ENCODE measurements at regions not wholly inside any gene's neighbourhood (a gene's known extent, or its start where the extent isn't known, plus 50 kb on each side); places are given as distances from the start of the nearest gene placed in this dataset.

DNA sequence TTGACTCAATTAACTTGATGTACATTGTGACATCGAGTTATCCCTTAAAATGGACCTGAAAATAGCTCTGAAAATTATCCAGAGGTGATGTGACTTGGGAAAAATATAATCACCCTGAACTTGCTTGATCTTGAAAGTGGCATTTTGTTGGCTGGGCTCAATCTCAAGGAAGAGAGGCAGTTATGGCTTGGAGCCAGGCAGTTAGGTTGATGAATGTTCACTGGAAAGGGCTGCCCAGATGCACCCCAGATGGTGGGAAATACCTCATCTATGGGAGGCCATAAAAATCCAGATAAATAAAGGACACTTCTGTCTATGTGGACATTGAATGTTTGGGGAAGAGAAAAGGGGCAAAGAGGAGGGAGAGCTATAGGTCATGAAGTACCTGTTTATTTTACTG is 55.7 kb upstream of the OR5AN1 start:
- H3K4me3 Mint-ChIP-seq: no peak overlapping the region
- no peaks in the 10 kb centered on the region for H3K27me3 Mint-ChIP-seq (ENCODE audit: low read depth)
- H3K36me3 Mint-ChIP-seq (ENCODE audit: low read depth): no peaks in the 10 kb centered on the region
- H3K4me1 Mint-ChIP-seq (ENCODE audit: low read depth): no peaks in the 10 kb centered on the region
- DNase-seq (ENCODE audit: low spot score): no peak
- no peaks in the 10 kb centered on the region for H3K9me3 Mint-ChIP-seq
- H3K27ac Mint-ChIP-seq: no peak overlapping the region

DNA sequence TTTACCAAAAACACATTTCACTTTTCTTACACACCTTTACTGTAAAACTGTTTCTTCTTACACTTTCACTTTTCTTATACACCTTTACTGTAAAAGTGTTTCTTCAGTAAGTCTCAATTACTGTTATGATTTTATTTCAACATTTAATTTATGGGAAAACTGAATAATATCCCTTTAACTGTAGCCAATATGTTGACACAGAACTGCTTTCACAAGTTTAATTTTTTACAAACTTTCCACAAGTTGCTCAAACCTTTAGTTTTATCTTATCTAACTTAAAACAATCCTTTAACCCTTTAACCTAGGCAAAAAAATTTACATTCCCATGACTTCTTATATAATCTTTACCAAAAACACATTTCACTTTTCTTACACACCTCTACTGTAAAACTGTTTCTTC is 63.3 kb upstream of the OR5AN1 start:
- peaks cover 8% of the 10 kb centered on the region for H3K27me3 Mint-ChIP-seq (ENCODE audit: low read depth)
- no peaks in the 10 kb centered on the region for H3K4me1 Mint-ChIP-seq (ENCODE audit: low read depth)
- H3K36me3 Mint-ChIP-seq (ENCODE audit: low read depth): no peaks in the 10 kb centered on the region
- DNase-seq (ENCODE audit: low spot score): no peak
- H3K4me3 Mint-ChIP-seq: no peak overlapping the region
- no peak overlapping the region for H3K27ac Mint-ChIP-seq
- no peaks in the 10 kb centered on the region for H3K9me3 Mint-ChIP-seq

DNA sequence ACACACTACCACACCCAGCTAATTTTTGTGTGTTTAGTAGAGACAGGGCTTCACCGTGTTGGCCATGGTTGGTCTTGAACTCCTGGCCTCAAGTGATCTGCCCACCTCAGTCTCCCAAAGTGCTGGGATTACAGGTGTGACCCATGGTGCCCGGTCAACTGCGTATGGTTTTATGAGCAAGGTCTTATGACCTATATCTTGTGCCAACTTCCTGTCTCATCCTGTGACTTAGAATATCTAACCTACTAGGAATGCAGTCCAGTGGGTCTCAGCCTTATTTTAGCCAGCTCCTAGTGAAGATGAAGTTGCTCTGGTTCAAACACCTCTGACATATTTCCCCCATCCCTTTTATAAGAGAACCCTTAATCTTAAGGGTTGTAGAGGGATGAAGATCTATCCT is 66.1 kb upstream of the OR5AN1 start:
- Mint-ChIP-seq H3K4me3 (no peak overlapping the region), H3K9me3 (no peaks in the 10 kb centered on the region), H3K4me1 (ENCODE audit: low read depth) (no peaks in the 10 kb centered on the region), H3K27ac (no peak overlapping the region), H3K36me3 (ENCODE audit: low read depth) (no peaks in the 10 kb centered on the region), H3K27me3 (ENCODE audit: low read depth) (peaks cover 8% of the 10 kb centered on the region)
- DNase-seq (ENCODE audit: low spot score): no peak

DNA sequence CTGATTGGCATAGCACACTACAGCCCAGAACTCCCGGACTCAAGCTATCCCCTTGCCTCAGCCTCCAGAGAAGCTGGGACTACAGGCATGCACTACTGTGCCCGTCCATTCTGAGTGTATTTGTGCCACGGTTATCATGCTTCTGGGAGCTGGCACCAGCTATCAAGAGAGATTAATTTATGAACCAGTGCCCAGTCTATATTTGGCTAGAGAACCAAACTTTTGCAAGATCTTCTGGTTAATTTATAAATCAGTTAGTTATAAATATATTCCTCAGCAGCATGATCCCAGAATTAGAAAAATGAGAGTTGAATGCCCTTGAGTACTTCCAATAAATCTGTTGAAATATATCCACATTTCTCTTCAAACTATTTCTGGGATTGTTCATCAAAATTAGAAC is 67.5 kb upstream of the OR5AN1 start:
- H3K36me3 Mint-ChIP-seq (ENCODE audit: low read depth): no peaks in the 10 kb centered on the region
- peaks cover 12% of the 10 kb centered on the region for H3K27me3 Mint-ChIP-seq (ENCODE audit: low read depth)
- DNase-seq (ENCODE audit: low spot score): no peak
- no peaks in the 10 kb centered on the region for H3K4me1 Mint-ChIP-seq (ENCODE audit: low read depth)
- no peak overlapping the region for H3K4me3 Mint-ChIP-seq
- no peaks in the 10 kb centered on the region for H3K9me3 Mint-ChIP-seq
- no peak overlapping the region for H3K27ac Mint-ChIP-seq

DNA sequence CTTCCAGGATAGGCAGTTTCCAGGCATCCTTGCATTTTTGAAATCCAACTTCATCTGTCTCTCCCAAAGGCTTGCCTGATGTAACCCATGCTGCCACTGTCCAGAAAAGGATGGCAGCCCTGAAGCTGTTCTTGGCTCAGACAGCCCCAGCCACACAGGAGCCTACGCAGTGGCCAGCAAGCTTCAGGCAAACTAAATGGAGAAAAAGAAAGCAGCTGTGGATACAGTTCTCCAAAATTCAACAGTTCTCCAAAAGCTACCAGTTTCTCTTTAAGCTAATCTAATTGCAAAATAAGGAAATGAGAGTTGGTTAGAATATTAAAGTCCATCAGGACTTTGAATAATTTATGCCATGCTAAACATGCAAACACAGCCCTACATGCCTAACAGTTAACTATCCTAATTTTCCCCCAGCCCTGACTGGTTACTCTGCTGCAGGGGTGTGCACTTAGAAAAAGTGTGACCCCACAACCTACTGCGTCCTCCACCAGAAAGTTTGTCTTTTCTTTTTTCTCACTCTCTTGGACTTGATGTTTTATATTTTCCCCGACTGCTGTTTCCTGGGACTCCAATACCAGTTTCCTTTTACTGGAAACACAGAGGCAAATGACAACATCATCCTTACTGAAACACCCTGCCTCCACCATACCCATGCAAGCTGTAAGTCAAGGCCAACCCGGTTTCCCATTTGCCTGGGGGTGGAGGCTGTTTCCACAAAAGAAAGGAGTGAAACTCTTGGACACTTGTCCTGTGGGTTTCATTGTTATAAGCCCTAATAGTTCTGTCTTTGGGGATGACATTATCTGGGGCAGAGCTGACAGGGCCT is 69.1 kb upstream of the OR5AN1 start:
- Mint-ChIP-seq H3K4me3 (no peak overlapping the region), H3K27ac (no peak overlapping the region), H3K27me3 (ENCODE audit: low read depth) (peaks cover 18% of the 10 kb centered on the region), H3K36me3 (ENCODE audit: low read depth) (no peaks in the 10 kb centered on the region), H3K4me1 (ENCODE audit: low read depth) (peaks cover 2% of the 10 kb centered on the region), H3K9me3 (no peaks in the 10 kb centered on the region)
- DNase-seq (ENCODE audit: low spot score): no peak

DNA sequence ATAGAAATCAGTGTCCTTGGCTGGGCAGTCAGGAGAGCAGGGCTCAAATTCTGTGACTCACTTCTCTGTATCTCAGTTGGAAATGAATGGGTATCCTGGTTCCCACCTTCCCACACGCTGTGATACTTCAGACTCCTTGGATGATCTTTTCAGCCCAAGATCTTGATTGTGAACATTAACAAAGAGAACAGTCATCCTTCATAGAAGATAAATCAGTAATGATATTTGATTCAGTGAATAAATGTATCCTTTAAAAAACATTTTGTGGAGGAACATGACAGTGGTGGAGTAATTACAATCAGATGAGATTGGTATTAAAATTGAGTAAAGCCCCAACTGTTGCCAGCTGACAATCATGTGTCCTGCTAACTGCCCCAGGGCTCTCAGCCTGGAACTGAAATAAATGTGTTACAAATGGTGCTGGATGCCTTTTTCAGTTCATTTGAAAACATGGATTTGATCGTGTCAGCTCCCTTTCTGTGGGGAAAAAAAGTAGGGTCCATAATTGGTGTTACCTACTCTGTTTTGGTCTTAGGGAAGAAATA is 72.9 kb upstream of the OR5AN1 start:
- Mint-ChIP-seq H3K9me3 (no peaks in the 10 kb centered on the region), H3K27me3 (ENCODE audit: low read depth) (peaks cover 29% of the 10 kb centered on the region), H3K4me3 (no peak overlapping the region), H3K36me3 (ENCODE audit: low read depth) (no peaks in the 10 kb centered on the region), H3K4me1 (ENCODE audit: low read depth) (peaks cover 10% of the 10 kb centered on the region), H3K27ac (no peak overlapping the region)
- DNase-seq (ENCODE audit: low spot score): no peak

DNA sequence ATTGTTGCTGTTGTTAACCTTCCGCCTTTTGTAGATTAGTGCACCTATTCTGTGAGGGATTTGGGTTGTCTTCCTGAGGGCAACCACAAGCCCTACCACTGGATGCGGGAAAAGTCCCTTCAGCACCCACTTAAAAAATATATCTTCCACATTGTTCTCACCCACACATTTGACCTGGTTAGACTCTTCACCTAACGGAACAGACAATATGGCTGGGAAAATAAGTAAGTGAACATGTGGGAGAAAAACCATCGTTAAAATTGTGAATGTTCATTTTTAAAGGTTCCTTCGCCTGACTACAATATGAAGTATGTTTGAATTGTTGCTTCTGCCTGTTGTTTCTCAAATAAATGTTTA is 72.0 kb upstream of the MPEG1 start:
- no peaks in the 10 kb centered on the region for H3K9me3 Mint-ChIP-seq
- no peak overlapping the region for H3K4me3 Mint-ChIP-seq
- no peak overlapping the region for H3K27ac Mint-ChIP-seq
- peaks cover 29% of the 10 kb centered on the region for H3K27me3 Mint-ChIP-seq (ENCODE audit: low read depth)
- no peaks in the 10 kb centered on the region for H3K36me3 Mint-ChIP-seq (ENCODE audit: low read depth)
- DNase-seq (ENCODE audit: low spot score): no peak
- peaks cover 10% of the 10 kb centered on the region for H3K4me1 Mint-ChIP-seq (ENCODE audit: low read depth)

DNA sequence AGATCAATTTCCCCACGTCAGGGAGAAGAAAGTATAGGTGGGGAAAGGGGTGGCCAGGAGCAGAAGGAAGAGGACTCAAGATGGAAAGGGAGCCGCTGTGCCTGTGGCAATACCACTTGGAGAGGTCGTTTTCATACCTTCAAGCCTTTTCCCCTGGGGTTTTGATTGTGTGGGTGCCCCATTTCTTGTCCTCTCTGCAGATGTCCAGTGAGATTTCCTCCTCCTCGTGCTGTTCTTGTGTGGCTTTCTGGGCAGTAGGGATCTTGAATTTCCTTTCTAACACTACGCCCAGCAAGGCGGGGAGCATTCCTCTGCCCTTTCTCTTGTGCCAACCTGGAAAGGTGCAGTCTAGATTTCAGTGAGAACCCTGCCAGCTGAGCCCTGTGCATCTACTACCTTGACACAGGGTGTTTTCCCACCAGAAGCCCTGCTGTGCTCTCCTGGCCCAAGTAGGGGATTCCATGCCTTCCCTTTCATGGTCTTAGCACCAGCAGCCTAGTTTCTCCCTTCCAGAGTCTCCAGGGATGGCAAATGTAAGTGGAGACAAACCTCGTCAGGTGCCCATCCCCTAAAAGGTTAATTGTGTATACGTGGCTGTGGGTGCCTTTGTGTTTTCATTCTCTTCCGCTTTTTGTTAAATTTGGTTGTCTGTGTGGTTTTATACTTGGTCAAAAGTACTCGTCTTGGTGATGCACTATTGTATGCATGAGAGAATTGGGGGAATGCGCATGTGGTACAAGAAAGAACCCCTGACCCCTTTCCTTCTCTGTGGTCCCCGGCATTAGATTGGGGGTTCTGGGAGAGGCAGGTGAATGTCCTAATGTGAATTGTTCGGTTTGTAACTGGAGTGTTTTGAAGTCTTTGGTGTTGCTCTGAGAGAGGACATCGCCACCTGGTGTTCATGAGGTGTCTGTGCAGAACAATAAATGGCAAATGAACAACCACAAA is 71.4 kb upstream of the MPEG1 start:
- Mint-ChIP-seq H3K36me3 (ENCODE audit: low read depth) (no peaks in the 10 kb centered on the region), H3K27me3 (ENCODE audit: low read depth) (peaks cover 29% of the 10 kb centered on the region), H3K4me1 (ENCODE audit: low read depth) (peaks cover 10% of the 10 kb centered on the region), H3K9me3 (no peaks in the 10 kb centered on the region), H3K4me3 (peak overlapping the region; percentile 79), H3K27ac (peak overlapping the region; percentile 35)
- DNase-seq (ENCODE audit: low spot score): peak; percentile 22

DNA sequence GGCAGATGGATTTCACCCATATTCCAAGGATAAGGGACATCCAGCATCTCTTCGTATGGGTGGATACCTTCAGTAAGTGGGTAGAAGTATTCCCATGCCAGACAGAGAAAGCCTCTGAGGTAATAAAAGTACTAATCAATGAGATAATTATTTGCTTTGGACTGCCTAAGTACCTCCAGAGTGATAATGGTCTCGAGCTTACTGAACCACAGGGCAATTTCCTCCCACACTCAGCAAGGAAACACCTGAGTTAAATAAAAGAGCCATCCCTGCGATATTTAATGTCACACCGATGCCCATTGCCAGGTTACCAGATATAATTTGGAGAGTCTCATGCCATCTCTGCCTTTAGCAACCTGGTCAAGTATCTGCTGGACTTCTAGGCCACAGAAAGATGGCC is 70.6 kb upstream of the MPEG1 start:
- DNase-seq (ENCODE audit: low spot score): no peak
- Mint-ChIP-seq H3K9me3 (no peaks in the 10 kb centered on the region), H3K4me1 (ENCODE audit: low read depth) (peaks cover 10% of the 10 kb centered on the region), H3K27ac (no peak overlapping the region), H3K27me3 (ENCODE audit: low read depth) (peaks cover 29% of the 10 kb centered on the region), H3K4me3 (no peak overlapping the region), H3K36me3 (ENCODE audit: low read depth) (no peaks in the 10 kb centered on the region)

DNA sequence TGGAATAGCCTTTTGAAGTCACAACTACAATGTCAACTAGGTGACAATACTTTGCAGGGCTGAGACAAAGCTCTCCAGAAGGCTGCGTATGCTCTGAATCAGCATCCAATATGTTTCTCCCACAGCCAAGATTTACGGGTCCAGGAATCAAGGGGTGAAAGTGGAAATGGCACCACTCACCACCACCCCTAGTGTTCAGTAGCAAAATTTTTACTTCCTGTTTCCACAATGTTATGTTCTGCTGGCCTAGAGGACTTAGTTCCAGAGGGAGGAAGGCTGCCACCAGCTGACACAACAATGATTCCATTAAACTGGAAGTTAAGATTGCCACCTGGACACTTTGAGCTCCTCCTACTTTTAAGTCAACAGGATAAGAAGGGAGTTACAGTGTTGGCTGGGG is 68.5 kb upstream of the MPEG1 start:
- no peak for DNase-seq (ENCODE audit: low spot score)
- Mint-ChIP-seq H3K4me3 (no peak overlapping the region), H3K9me3 (no peaks in the 10 kb centered on the region), H3K27ac (no peak overlapping the region), H3K36me3 (ENCODE audit: low read depth) (no peaks in the 10 kb centered on the region), H3K4me1 (ENCODE audit: low read depth) (peaks cover 10% of the 10 kb centered on the region), H3K27me3 (ENCODE audit: low read depth) (peaks cover 20% of the 10 kb centered on the region)

DNA sequence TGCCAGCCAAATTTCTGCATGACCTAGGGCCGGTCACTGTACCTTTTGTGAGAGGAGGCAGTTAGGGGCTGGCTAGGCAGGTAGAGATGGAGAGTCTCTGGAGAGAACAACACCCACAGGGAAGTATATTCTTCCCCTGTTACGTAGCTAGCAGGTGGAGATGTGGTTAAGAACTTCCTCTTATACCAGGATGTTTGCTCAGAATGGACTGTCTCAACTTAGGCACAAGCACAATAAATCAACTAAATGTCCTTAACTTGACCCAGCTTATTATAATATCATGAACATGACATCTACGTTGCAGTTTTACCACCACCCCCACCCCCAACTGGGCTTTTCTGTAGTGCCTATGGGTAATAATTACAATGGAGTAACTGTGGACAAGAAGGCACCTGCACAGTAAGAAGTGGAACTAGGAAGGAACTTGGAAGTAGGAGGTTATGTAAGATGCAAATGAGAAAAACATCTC is 60.7 kb upstream of the MPEG1 start:
- Mint-ChIP-seq H3K36me3 (ENCODE audit: low read depth) (no peaks in the 10 kb centered on the region), H3K27ac (no peak overlapping the region), H3K4me3 (no peak overlapping the region), H3K4me1 (ENCODE audit: low read depth) (peaks cover 12% of the 10 kb centered on the region), H3K9me3 (no peaks in the 10 kb centered on the region), H3K27me3 (ENCODE audit: low read depth) (peaks cover 3% of the 10 kb centered on the region)
- no peak for DNase-seq (ENCODE audit: low spot score)

DNA sequence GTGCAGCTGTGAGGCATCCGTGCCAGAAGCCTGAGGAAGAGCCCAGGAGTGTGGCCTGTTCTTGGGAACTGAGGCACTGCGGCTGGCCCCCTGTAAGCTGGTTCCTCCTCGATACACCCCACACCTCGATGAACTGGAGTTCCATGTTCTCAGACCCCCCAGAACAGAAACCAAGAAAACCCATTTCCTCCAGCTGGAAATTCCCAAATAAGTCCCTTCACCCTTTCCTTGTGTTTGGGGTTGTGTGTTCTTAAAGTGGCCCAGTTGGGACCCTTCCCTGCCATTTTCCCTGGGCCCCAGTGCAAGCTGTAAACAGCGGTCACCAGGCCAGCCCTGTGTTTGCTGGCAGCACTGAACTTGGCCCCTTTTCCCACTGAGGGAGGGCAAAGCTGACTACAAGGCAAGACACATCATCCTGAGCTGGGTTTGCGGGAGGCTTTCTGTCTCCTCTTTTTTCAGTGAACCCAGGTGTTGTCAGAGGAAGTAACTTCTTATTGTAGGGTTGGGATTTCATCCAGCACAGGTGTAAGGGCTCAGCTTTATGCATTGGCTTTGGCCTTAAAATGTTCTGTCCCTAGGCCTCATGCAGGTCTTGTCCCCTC is 60.1 kb upstream of the MPEG1 start:
- no peaks in the 10 kb centered on the region for H3K9me3 Mint-ChIP-seq
- H3K4me3 Mint-ChIP-seq: no peak overlapping the region
- peaks cover 3% of the 10 kb centered on the region for H3K27me3 Mint-ChIP-seq (ENCODE audit: low read depth)
- no peak overlapping the region for H3K27ac Mint-ChIP-seq
- no peaks in the 10 kb centered on the region for H3K36me3 Mint-ChIP-seq (ENCODE audit: low read depth)
- peaks cover 12% of the 10 kb centered on the region for H3K4me1 Mint-ChIP-seq (ENCODE audit: low read depth)
- DNase-seq (ENCODE audit: low spot score): no peak

DNA sequence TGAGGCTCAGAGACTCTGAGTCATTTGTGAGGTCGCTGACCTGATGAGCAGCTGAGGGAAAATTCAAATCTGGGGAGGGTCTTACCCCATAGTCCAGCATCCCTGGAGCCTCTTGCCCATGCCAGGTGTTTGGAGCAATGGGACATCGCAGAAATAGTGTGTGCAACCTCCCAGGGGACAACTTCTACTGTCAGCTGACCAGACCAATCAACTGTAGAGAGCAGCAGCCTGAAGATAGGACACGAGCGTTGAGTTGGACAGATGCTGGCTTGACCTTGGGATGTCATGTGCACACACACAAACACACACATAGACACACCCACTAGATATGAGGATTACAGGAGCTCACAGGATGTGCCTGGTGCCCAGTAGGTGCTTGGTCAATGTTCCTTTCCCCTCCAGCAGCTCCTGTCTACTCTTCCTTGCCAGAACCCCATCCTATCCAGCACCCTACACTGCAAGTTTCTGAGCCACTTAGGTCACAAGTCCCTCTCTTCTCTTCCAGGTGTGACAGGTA is 59.1 kb upstream of the MPEG1 start:
- no peak overlapping the region for H3K4me3 Mint-ChIP-seq
- H3K9me3 Mint-ChIP-seq: no peaks in the 10 kb centered on the region
- DNase-seq (ENCODE audit: low spot score): no peak
- no peaks in the 10 kb centered on the region for H3K36me3 Mint-ChIP-seq (ENCODE audit: low read depth)
- H3K27ac Mint-ChIP-seq: no peak overlapping the region
- peaks cover 3% of the 10 kb centered on the region for H3K27me3 Mint-ChIP-seq (ENCODE audit: low read depth)
- H3K4me1 Mint-ChIP-seq (ENCODE audit: low read depth): peaks cover 12% of the 10 kb centered on the region

Data from T-helper 2 cell treated with Interferon-gamma antibody and Interleukin-4, amounts not matched to agents 5 μg/mL and 100 μg/mL, for 36 hours (primary cell).